GM18507 (cell line): ENCODE measurements at regions not wholly inside any gene's neighbourhood (a gene's known extent, or its start where the extent isn't known, plus 50 kb on each side); places are given as distances from the start of the nearest gene placed in this dataset.
"Not testable (repeated sequence)": the region's sequence is repeated elsewhere in the genome, so short reads cannot be mapped to it uniquely, and the experiment has no call there.

ENCODE experiments used
- DNase-seq: peaks from one replicate; pipeline ENCODE4 v3.0.0; 2011; ENCODE audit warnings: low read depth; ENCODE audit not compliant: insufficient read length; ENCODE audit errors: extremely low spot score
- FAIRE-seq: peaks from 2 replicates; lab custom pipeline; 2011; peaks lifted over from hg19 to GRCh38; lab: Jason Lieb, UNC

DNA sequence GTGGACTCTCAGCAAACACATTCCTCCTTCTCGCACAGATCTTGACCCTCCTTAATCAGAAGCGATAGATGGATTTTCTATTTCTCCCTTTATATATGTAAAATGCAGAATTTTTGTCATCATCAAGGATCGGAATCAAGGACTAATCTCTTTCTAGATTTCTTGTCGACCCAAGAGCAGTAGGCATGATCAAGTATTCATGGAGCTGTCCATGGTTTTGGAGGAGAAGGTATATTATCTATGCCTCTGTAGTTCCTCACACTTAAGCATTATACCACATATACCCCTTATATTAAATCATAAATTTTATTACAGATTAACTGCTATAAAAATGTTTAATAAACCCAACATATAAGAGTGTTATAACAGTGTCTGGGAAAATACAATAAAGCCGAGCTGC is 886.8 kb downstream of the NLGN4X start:
- DNase-seq (no peak), FAIRE-seq (no peak)

DNA sequence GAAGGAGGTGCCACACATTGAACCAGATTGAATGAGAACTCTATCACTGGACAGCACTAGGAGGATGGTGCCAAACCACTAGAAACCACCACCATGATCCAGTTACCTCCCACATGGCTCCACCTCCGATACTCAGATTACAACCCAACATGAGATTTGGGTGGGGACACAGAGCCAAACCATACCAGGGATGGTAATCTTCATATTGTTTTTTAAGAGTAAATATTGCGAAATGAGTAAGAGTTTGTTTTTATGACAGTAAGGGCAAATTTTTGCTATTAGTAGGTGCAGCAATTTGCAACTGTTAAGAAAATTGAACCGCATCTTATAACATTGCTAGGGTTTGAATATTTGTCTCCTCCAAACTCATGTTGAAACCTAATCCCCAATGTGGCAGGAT is 891.5 kb downstream of the NLGN4X start:
- no peak for FAIRE-seq
- DNase-seq = no peak

DNA sequence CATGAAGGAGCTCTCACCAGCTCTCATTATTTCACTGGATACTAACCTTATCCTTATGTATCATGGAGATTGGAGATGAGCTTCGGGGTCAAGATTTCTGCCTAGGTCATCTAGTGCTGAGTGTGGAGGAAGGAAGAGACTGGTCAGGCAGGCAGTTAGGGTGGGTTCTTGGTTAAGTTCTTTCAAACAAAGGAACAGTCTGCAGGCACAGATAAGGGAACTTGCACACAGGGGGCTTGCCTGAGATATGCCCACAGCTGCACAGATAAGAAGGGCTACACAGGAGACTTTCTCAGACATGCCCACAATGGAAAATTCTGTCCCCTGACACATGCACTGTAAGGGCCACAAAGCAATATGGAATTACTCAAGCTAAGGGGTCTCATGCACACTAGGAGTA is 904.1 kb downstream of the NLGN4X start:
- no peak for DNase-seq
- FAIRE-seq = no peak

DNA sequence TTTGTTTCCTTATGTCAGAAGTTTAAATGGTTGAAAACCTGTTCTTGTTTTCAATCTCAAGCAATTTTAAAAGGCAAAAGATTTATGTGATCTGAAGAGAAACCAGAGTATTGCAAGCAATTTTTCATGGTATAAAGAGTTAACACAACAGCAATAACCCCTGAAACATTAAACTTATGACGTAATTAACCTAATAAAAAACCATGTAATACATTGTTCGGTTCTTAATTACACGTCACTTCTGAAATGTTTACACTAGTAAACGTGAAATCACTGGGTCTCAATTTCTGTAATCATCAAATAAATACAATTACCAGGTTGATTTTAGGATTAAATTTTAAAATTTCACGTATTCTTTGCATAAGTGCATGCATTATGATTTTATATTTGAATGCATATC is 914.5 kb downstream of the NLGN4X start:
- no peak for FAIRE-seq
- no peak for DNase-seq

DNA sequence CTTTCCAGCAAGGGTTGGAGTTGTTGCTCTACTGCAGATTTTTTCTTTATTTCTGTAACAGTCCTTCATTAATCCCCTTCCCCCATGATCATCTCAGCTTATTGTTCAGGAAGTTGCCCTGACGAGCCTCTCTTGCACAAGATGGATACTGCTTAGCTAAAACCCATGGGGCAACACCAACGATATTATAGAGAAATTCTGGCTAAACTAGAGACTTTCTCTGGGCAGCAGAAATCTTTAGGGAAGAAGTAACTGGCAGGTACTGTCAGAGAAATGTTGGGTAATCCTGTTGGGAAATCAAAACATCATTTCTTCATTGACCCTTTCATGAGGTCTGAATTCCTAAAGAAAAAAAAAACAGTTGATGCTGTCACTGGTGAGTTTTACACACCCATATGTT is 921.3 kb downstream of the NLGN4X start:
- DNase-seq (no peak), FAIRE-seq (no peak)

DNA sequence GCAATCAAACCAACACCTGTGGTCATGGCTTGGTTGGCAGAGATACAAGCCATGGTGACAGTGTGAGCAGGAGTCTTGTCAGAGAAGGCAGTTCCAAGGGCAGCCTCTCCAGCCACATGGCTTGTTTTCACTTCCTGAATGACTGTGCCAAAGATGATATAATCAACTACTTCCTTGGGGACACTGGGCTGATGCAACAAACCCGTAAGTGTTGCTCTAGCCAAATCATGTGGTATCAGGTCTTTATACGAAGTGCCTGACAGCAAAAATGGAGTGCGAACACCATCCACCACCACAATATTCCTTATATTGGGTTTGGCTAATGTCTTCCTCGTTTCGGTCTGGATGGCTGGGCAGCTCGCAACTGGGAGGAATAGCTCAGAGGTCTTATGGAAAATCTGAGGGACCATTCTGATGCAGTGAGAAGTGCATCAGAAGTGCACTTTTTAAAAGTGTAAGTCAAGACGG is 922.0 kb downstream of the NLGN4X start:
- DNase-seq (no peak), FAIRE-seq (no peak)

DNA sequence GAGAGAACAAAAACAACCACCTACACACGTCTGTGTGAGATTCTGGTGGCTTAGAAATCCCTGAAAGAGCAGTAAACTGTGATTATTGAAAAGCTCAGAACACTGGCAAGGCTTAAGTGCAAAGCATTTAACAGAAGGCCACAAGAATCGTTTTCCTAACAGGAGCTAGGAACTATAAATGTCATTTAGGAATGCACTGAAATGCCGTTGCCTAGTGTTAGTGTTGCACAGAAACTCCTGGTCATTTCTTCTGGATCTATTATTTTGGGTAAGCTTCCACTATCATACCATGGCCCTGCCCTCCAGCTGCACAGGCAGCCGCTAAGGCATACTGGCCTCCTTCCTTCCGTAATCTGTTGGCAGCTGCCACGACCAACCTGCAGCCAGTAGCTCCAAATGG is 923.2 kb downstream of the NLGN4X start:
- DNase-seq = no peak
- no peak for FAIRE-seq

DNA sequence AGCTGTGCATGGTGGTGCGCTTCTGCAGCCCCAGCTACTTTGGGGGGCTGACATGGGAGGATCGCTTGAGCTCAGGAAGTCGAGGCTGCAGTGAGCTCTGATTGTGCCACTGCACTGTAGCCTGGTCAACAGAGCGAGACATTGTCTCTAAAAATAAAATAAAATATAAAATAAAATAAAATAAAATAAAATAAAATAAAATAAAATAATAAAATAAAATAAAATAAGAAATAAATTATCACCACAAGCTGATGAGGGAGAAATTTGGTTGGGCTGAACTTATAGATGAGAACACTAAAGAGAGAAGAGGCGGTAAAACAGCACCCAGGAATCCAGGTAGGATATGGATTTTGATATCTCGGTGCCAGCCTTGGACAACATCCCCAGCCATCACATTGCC is 933.7 kb downstream of the NLGN4X start:
- no peak for FAIRE-seq
- DNase-seq = no peak

DNA sequence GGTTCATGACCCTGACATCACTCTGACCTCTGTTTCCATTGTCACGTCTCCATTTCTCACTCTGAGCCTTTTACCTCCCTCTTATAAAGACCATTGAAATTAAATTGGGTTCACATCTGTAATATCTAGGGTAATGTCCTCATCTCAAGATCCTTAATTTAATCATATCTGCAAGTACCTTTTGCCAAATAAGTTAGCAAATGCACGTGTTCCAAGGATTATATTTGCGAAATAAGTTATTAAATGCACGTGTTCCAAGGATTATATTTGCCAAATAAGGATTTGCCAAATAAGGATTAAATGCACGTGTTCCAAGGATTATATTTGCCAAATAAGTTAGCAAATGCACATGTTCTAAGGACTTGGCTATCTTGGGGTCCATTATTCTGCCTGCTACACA is 938.0 kb downstream of the NLGN4X start:
- FAIRE-seq (no peak), DNase-seq (no peak)

DNA sequence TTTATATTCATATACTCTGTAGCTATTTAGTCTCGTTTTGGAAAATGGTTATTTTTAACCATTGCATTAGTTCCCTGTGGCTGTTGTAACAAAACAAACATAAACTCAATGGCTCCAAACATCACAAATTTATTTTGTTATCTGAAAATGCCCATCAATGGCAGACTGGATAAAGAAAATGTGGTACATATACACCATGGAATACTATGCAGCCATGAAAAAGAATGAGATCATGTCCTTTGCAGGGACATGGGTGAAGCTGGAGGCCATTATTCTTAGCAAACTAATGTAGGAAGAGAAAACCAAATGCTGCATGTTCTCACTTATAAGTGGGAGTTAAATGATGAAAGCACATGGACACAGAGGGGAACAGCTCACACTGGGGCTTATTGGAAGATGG is 938.7 kb downstream of the NLGN4X start:
- not testable (repeated sequence) for DNase-seq, FAIRE-seq

DNA sequence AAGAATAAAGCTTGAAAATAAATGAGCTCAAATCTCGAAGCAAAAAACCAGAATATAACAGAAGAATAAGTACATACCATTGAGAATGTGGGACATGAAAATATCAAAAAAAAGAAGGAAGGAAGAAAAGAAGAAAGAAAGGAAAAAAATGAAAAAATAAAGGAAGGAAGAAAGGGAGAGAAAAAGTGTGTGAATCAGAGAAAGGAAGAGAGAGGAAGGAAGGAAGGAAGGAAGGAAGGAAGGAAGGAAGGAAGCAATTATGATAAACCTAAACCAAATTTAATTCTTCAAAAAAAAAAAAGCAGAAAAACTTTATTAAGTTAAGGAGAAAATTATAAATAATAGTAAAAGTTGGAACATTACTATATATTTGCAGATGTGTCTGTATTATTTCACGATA is 949.8 kb downstream of the NLGN4X start:
- DNase-seq (no peak), FAIRE-seq (no peak)

DNA sequence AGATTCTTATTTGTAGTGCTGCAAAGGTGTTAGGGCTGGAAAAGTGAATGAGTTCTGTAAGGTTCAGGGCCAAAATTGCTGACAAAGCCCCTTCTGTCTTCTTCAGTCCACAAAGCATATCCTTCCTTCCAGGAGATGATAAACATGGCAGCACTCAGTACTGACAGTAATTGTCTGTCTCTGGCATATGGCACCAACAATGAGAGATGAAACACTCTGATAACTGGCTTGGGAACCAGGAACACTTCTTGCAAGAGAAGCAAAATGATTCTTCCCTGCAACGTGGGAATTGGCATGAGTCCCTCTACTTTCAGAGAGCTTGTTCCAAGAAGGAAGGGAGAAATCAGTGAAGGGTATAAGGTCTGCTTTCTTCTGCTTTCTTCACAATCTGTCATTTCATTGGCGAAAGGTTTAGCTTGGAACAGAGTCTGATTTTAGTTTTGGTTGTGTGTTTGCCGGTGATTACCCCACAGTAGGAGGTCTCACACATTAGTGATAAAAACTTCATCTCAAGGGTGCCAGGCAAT is 963.3 kb downstream of the NLGN4X start:
- DNase-seq (no peak), FAIRE-seq (no peak)

DNA sequence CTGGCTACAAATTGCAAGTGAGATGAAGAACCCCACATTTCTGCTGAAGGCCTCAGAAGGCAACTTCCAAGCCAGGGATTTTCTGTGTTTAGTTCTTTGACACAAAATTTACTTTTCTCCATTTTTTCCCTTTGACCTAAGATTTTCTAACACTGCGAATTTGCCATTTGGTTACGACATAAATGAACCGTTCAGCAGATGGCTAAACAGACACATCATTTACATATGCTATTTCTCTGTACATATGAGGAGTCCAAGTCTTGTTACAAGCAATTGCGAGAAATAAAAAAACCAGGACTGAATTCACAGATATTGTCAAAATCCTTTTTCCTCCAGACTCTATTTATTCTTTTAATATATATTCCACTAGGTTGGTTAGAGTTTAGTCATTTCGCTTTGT is 978.6 kb downstream of the NLGN4X start:
- FAIRE-seq (no peak), DNase-seq (no peak)

DNA sequence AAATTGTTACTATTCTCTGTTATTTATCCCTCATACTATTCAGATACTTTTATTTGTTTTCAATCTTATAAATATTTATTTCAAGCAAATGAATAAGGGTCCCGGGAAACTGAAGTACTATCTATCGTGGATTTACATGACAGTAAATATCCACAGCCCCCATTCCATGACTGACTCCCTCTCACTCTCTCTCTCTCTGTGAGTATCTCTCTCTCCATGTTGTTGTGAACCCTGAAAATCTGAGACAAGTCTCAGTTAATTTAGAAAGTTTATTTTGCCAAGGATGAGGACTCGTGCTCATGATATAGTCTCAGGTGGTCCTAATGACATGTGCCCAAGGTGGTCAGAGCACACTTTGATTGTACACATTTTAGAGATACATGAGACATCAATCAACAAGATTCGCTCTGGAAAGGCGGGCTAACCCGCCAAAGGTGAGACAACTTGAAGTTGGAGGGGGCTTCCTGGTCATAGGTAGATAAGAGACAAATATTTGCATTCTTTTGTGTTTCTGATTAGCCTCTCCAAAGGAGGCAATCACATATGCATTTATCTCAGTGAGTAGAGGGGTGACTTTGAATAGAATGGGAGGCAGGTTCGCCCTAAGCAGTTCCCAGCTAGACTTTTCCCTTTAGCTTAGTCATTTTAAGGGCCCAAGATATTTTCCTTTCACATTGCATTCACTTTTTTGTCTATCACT is 986.4 kb downstream of the NLGN4X start:
- no peak for FAIRE-seq
- no peak for DNase-seq

DNA sequence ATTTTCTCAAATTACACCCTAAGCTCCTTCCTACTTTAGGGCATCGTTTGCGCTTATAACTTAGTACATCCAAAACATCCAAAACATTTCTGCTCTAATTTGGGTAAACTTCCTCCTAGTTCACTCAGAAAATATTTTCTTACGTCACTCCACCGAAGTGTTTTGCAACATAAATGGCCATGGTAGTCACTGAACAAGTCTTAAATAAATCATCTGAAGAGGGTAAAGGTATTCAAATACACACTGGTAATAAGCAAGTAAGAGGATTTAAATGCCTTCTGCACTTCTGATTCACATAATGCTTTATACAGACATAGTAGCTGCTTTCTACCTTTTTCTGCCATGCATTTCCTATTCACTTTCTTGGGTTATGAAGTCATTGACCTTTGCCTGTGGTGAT is 991.9 kb downstream of the NLGN4X start:
- FAIRE-seq = no peak
- DNase-seq = no peak

DNA sequence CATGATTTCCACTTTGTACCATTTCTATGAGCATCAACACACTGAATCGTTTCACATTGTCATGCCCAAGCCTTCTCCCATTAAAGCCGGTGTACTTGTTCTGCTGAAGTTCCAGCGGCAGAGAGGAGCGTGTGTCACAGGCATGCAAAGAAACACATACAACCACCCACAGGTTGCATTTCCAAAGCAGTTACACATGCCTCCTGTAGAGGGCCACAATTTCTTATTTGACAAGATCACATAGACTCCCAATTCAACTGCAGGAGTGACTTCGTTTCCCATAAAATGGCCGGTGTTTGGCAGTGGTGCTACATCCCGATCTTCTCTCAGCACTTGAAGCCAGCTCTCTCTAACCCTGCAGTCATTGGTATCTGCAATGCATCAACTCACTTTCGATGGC is 992.6 kb downstream of the NLGN4X start:
- DNase-seq = no peak

DNA sequence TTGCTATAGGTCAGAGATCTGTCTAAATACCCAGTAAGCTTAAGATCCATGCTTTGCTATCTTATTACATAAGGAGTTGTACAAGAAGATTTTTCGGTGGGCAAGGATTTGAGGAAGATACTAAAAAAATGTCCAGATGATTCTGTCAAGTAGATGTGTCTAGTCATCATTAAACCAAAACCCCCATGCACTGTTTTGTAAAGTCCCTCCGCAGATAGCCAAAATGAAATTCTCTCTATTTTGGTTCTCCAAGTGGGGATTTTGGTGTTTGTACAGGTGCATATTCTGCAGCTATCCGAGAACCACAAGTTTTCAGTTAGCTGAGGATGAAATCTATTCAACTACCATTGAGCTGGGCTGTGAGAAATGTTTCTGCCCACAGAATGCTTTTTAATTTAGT is 994.8 kb downstream of the NLGN4X start:
- no peak for DNase-seq
- FAIRE-seq = no peak

More for the DNA sequence above, 992.6 kb downstream of the NLGN4X start:
- no peak for FAIRE-seq

DNA sequence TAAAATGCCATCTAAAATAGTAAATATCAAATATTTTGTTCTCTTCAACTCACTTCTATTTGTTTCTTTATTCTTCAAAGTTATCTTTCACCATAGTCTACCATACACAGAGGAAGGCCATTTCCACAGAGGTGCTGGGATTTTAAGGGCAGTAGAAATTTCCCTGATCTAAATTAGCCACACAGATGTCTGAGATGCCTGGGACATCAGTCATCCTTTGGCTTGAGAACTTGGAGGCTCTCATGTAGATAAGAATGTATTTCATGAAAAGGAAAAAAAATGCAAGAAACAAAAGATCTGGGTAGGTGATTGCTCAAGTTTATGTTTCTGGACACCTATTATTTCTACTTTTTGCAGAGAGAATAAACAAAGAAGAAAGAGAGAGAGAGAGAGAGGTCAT is 1008.2 kb downstream of the NLGN4X start:
- DNase-seq = no peak
- FAIRE-seq = no peak

DNA sequence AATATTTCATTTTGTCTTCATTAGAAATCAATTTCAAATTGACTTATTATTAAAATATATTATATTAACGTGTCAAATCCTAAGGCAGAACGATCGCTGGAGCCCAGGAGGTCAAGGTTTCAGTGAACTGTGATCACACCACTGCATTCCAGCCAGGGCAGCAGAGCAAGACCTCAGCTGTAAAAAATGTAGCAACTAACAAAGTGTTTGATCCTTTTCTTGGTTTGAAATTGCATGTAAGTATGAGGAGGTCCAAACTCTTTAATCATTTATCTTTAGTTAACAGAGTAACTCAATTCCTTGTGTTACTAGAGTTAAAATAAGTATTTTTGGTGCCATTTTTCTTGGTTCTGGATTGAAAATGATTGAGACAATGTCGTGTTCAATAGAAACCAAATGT is 1033.9 kb downstream of the NLGN4X start:
- DNase-seq (no peak), FAIRE-seq (no peak)

DNA sequence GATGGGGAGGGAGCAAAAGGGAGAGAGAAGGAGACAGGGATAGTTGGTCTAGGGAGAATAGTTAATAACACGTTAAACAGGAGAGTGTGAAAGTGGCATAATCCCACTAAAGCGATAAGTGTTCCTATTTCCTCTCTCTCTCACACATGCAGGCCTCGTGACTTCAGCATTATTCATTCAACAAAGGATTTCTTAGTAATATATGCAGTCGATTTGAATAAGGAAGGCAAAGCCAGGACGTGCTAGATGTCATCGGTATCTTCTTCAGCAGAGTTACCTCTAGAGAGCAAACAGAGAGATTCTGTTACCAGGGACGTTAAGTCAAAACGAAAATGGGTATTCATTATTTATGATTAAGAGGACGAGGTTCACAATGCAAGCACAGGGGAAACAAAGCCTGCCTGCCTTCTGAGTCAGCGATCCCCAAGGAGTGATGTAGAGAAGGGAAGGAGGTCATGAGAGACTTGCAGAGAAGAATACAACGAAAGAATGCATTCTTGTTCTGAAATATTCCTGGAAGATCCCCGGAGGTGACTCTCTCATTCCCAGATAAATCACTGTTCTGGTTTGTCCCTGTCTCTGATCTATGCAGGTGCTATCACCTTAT is 1048.4 kb downstream of the NLGN4X start:
- FAIRE-seq (no peak), DNase-seq (no peak)

DNA sequence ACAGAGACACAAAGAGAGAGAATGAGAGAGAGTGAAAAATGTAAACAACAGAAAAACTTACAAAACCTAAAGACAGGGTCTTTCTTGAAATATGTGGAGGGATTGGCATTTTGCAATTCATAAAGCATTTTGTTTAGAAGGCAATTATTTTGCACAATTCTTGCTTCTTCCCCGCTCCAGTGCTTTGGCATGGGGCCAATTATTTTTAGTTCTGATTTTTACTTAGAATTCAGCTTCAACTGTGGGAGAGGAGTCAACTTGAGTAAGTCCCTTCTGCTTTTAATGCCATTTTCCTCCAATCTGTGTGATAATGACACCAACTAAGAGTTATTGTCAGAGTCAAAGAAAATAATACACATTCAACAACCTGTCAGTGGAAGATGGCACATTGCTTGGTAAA is 1051.9 kb downstream of the NLGN4X start:
- no peak for DNase-seq
- FAIRE-seq = no peak
